PFSK-1 (cell line): ENCODE measurements at regions not wholly inside any gene's neighbourhood (a gene's known extent, or its start where the extent isn't known, plus 50 kb on each side); places are given as distances from the start of the nearest gene placed in this dataset.

Experiments
- POLR2AphosphoS5 ChIP-seq: IDR thresholded peaks from 2 replicates; pipeline ENCODE4 v1.6.1; 2012; ENCODE audit warnings: low read depth, mild to moderate bottlenecking, control low read depth, low read length, moderate library complexity
- REST ChIP-seq, 2 experiments: IDR thresholded peaks; 2 replicates each; pipeline versions ENCODE4 v1.6.1 to v1.8.0; 2011 to 2012; ENCODE audit warnings: low read depth in 2 of 2, low read length in 2 of 2, control low read depth in 1 of 2, inconsistent platforms in 1 of 2, mild to moderate bottlenecking in 1 of 2, moderate library complexity in 1 of 2; ENCODE audit not compliant: insufficient read depth in 1 of 2
- SIN3A ChIP-seq: IDR thresholded peaks from 2 replicates; pipeline ENCODE4 v1.6.1; 2012; ENCODE audit warnings: mild to moderate bottlenecking, low read length, moderate library complexity, borderline replicate concordance; ENCODE audit not compliant: insufficient read depth
- TAF1 ChIP-seq: IDR thresholded peaks from 2 replicates; pipeline ENCODE4 v1.6.1; 2012; ENCODE audit warnings: low read length, control low read depth, borderline replicate concordance; ENCODE audit not compliant: insufficient read depth

GRCh38 chr21:17050646-17051045 is 462.2 kb upstream of the CXADR start:
- TF ChIP-seq POLR2AphosphoS5 (no peak), REST (IDR thresholded peaks at IDR 0.05; ENCODE audit: insufficient read depth in 1 of 2, low read depth in 2 of 2, low read length in 2 of 2) (no peak), SIN3A (no peak), TAF1 (no peak)
